ENCODE measurements at regions not wholly inside any gene's neighbourhood (a gene's known extent, or its start where the extent isn't known, plus 50 kb on each side); places are given as distances from the start of the nearest gene placed in this dataset.

GRCh38 chr2:230593765-230594164, 118.9 kb upstream of the CAB39 start:
- peaks cover 5% of the 10 kb centered on the region for H3K4me1 Mint-ChIP-seq
- no peaks in the 10 kb centered on the region for H3K36me3 Mint-ChIP-seq (ENCODE audit: low read depth)
- no peaks in the 10 kb centered on the region for H3K9me3 Mint-ChIP-seq
- H3K4me3 Mint-ChIP-seq, result no peak overlapping the region
- no peak overlapping the region for H3K27ac Mint-ChIP-seq
- TF ChIP-seq CTCF (IDR thresholded peaks at IDR 0.05), result no peak
- H3K27me3 Mint-ChIP-seq (ENCODE audit: low read depth, poor library complexity), result peaks cover 16% of the 10 kb centered on the region
- no peak for DNase-seq

GRCh38 chr2:230594286-230594840, 118.3 kb upstream of the CAB39 start:
- DNase-seq, result no peak
- Mint-ChIP-seq H3K4me3 (no peak overlapping the region), H3K27me3 (ENCODE audit: low read depth, poor library complexity) (peaks cover 16% of the 10 kb centered on the region), H3K36me3 (ENCODE audit: low read depth) (no peaks in the 10 kb centered on the region), H3K4me1 (peaks cover 5% of the 10 kb centered on the region), H3K9me3 (peaks cover 3% of the 10 kb centered on the region), H3K27ac (peak overlapping the region; percentile 7)
- no peak for TF ChIP-seq CTCF (IDR thresholded peaks at IDR 0.05)

- no peak for TF ChIP-seq CTCF (IDR thresholded peaks at IDR 0.05)
- no peak for DNase-seq
- peaks cover 9% of the 10 kb centered on the region for H3K9me3 Mint-ChIP-seq
- peaks cover 10% of the 10 kb centered on the region for H3K27me3 Mint-ChIP-seq (ENCODE audit: low read depth, poor library complexity)
- peaks cover under 1% of the 10 kb centered on the region for H3K4me1 Mint-ChIP-seq
- no peak overlapping the region for H3K4me3 Mint-ChIP-seq
- H3K27ac Mint-ChIP-seq, result no peak overlapping the region
- H3K36me3 Mint-ChIP-seq (ENCODE audit: low read depth), result no peaks in the 10 kb centered on the region
Observed at GRCh38 chr2:230599853-230600252, 112.8 kb upstream of the CAB39 start.

- H3K4me1 Mint-ChIP-seq, result no peaks in the 10 kb centered on the region
- H3K27me3 Mint-ChIP-seq (ENCODE audit: low read depth, poor library complexity), result peaks cover 10% of the 10 kb centered on the region
- no peak overlapping the region for H3K4me3 Mint-ChIP-seq
- DNase-seq, result no peak
- TF ChIP-seq CTCF (IDR thresholded peaks at IDR 0.05), result no peak
- no peaks in the 10 kb centered on the region for H3K36me3 Mint-ChIP-seq (ENCODE audit: low read depth)
- no peak overlapping the region for H3K27ac Mint-ChIP-seq
- H3K9me3 Mint-ChIP-seq, result peaks cover 9% of the 10 kb centered on the region
Observed at GRCh38 chr2:230600285-230600684, 112.4 kb upstream of the CAB39 start.

- Mint-ChIP-seq H3K27me3 (ENCODE audit: low read depth, poor library complexity) (peaks cover 10% of the 10 kb centered on the region), H3K4me3 (no peak overlapping the region), H3K9me3 (peaks cover 9% of the 10 kb centered on the region)
Observed at GRCh38 chr2:230600881-230601280, 111.8 kb upstream of the CAB39 start.

More at GRCh38 chr2:230600881-230601280, 111.8 kb upstream of the CAB39 start:
- H3K27ac Mint-ChIP-seq, result no peak overlapping the region
- no peak for TF ChIP-seq CTCF (IDR thresholded peaks at IDR 0.05)
- H3K4me1 Mint-ChIP-seq, result no peaks in the 10 kb centered on the region
- H3K36me3 Mint-ChIP-seq (ENCODE audit: low read depth), result no peaks in the 10 kb centered on the region
- no peak for DNase-seq

Measured in nephron progenitor cell (in vitro differentiated cells).